CD4-positive, alpha-beta T cell treated with Interleukin-6 at 100 ng/mL for 8 hours (primary cell): ENCODE measurements at regions not wholly inside any gene's neighbourhood (a gene's known extent, or its start where the extent isn't known, plus 50 kb on each side); places are given as distances from the start of the nearest gene placed in this dataset.
"Not testable (repeated sequence)": the region's sequence is repeated elsewhere in the genome, so short reads cannot be mapped to it uniquely, and the experiment has no call there.

Source experiments
- DNase-seq: peaks from one replicate; pipeline ENCODE4 v3.0.0-alpha.2; 2020; ENCODE audit warnings: mixed read lengths, low spot score

- DNase-seq, result no peak
Measured at GRCh38 chr20:56766528-56766927, 137.4 kb downstream of the TFAP2C start.

GRCh38 chr20:56769921-56770600 lies 141.0 kb downstream of the TFAP2C start:
- no peak for DNase-seq

- DNase-seq, result no peak
Measured at GRCh38 chr20:56773749-56774148, 144.6 kb downstream of the TFAP2C start.

- DNase-seq, result no peak
Measured at GRCh38 chr20:56774873-56775272, 145.8 kb downstream of the TFAP2C start.

- no peak for DNase-seq
Measured at GRCh38 chr20:56776345-56776744, 147.2 kb downstream of the TFAP2C start.

GRCh38 chr20:56778765-56779195 lies 149.7 kb downstream of the TFAP2C start:
- no peak for DNase-seq

GRCh38 chr20:56779452-56780143 lies 150.5 kb downstream of the TFAP2C start:
- DNase-seq, result no peak

GRCh38 chr20:56780266-56780665 lies 151.2 kb downstream of the TFAP2C start:
- no peak for DNase-seq

GRCh38 chr20:56781108-56781739 lies 152.1 kb downstream of the TFAP2C start:
- DNase-seq, result no peak

- not testable (repeated sequence) for DNase-seq
Measured at GRCh38 chr20:56781987-56782560, 153.0 kb downstream of the TFAP2C start.

- DNase-seq, result not testable (repeated sequence)
Measured at GRCh38 chr20:56782814-56783213, 153.7 kb downstream of the TFAP2C start.

GRCh38 chr20:56783826-56784225 lies 154.7 kb downstream of the TFAP2C start:
- DNase-seq, result no peak

- no peak for DNase-seq
Measured at GRCh38 chr20:56786503-56786902, 157.4 kb downstream of the TFAP2C start.

- no peak for DNase-seq
Measured at GRCh38 chr20:56788041-56788670, 159.1 kb downstream of the TFAP2C start.

GRCh38 chr20:56788671-56789610 lies 159.8 kb downstream of the TFAP2C start:
- no peak for DNase-seq

GRCh38 chr20:56793916-56794315 lies 164.8 kb downstream of the TFAP2C start:
- no peak for DNase-seq

- no peak for DNase-seq
Measured at GRCh38 chr20:56795492-56795891, 166.4 kb downstream of the TFAP2C start.

- no peak for DNase-seq
Measured at GRCh38 chr20:56796345-56796744, 167.2 kb downstream of the TFAP2C start.

GRCh38 chr20:56797023-56797422 lies 167.9 kb downstream of the TFAP2C start:
- DNase-seq, result no peak

GRCh38 chr20:56798634-56799033 lies 169.5 kb downstream of the TFAP2C start:
- no peak for DNase-seq

GRCh38 chr20:56799187-56799586 lies 170.1 kb downstream of the TFAP2C start:
- DNase-seq, result no peak
